ENCODE measurements at regions not wholly inside any gene's neighbourhood (a gene's known extent, or its start where the extent isn't known, plus 50 kb on each side); places are given as distances from the start of the nearest gene placed in this dataset.

DNA sequence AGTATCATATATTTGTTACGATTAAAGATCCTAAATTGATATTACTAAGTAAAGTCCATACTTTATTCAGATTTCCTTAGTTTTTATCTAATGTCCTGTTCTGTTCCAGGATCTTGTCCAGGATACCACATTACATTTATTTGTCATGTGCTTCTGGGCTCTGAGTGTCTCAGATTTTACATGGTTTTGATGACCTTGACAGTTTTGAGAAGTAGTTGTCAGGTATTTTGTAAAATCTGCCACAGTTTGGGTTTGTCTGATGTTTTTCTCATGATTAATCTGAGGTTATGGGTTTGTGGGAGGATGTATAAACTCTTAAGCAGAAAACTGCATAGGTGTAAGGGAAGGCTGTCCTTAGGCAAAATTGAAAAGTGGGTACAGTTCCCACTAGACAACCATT lies 109.9 kb upstream of the BMP5 start:
- no peak overlapping the region for H4K8ac ChIP-seq (ENCODE audit: extremely low read depth, insufficient read depth, low read length)
- no peak overlapping the region for H2BK15ac ChIP-seq (ENCODE audit: low read length)
- no peak overlapping the region for H2BK5ac ChIP-seq (ENCODE audit: low read depth, low read length)
- H3K4me2 ChIP-seq (ENCODE audit: insufficient read depth in 1 of 2, low read depth in 2 of 2, low read length in 2 of 2): no peak overlapping the region
- no peak overlapping the region for H2AK5ac ChIP-seq (ENCODE audit: low read depth, low read length)
- H3K36me3 ChIP-seq (ENCODE audit: control insufficient read depth in 2 of 4, insufficient read depth in 4 of 4, low read length in 3 of 4): no peaks in the 10 kb centered on the region
- H3K79me1 ChIP-seq (ENCODE audit: low read depth, low read length): no peaks in the 10 kb centered on the region
- H3K18ac ChIP-seq (ENCODE audit: extremely low read depth, low read length): no peak overlapping the region
- H3K14ac ChIP-seq (ENCODE audit: insufficient read length): no peak overlapping the region
- no peaks in the 10 kb centered on the region for H3K79me2 ChIP-seq (ENCODE audit: control insufficient read depth in 1 of 2, insufficient read depth in 2 of 2, low read length in 2 of 2)
- H2BK120ac ChIP-seq (replicated peaks; ENCODE audit: low read depth, low read length): no peak overlapping the region
- no peaks in the 10 kb centered on the region for H4K20me1 ChIP-seq (replicated peaks in 1 of 2; ENCODE audit: control insufficient read depth in 1 of 2, insufficient read depth in 2 of 2, low read length in 2 of 2)
- WGBS, 2 experiments (ENCODE audit: extremely low coverage in 1 of 2, insufficient coverage in 1 of 2, insufficient read length in 1 of 2, insufficient replicate concordance in 2 of 2, low coverage in 1 of 2, low lambda C conversion rate in 2 of 2, missing lambda C conversion rate in 1 of 2): 82% methylated on average over 1 of the region's 1 CpG; no CpG with 5 or more reads in 1 of the 2 experiments
- no peak overlapping the region for H3K4me3 ChIP-seq (ENCODE audit: extremely low read depth in 1 of 4, insufficient read depth in 2 of 4, low read depth in 3 of 4, low read length in 4 of 4)
- no peak for FAIRE-seq
- no peak overlapping the region for H4K5ac ChIP-seq (ENCODE audit: insufficient read length, low read depth, low read length)
- no peaks in the 10 kb centered on the region for H3K23me2 ChIP-seq (ENCODE audit: low read depth, low read length)
- H3K23ac ChIP-seq (ENCODE audit: insufficient read length): no peak overlapping the region
- H2BK12ac ChIP-seq (ENCODE audit: low read depth, low read length): no peak overlapping the region
- H3K27me3 ChIP-seq (replicated peaks in 1 of 4; ENCODE audit: control insufficient read depth in 3 of 4, extremely low read depth in 1 of 4, insufficient read depth in 3 of 4, low read length in 3 of 4): no peaks in the 10 kb centered on the region
- DNase-seq (ENCODE audit: low read depth in 1 of 2, low spot score in 2 of 2): no peak
- H3K4ac ChIP-seq (replicated peaks; ENCODE audit: insufficient read length, low read depth, low read length): no peak overlapping the region
- no peak overlapping the region for H3K9ac ChIP-seq (replicated peaks in 1 of 4; ENCODE audit: extremely low read depth in 1 of 4, low read depth in 3 of 4, low read length in 3 of 4)
- no peak overlapping the region for H4K91ac ChIP-seq (replicated peaks; ENCODE audit: insufficient read length, low read length)
- no peaks in the 10 kb centered on the region for H3K9me3 ChIP-seq (ENCODE audit: insufficient read depth in 2 of 2, low read depth in 1 of 2, low read length in 1 of 2)
- no peak overlapping the region for H2AFZ ChIP-seq (ENCODE audit: low read length)
- H2BK20ac ChIP-seq (ENCODE audit: low read length): no peak overlapping the region
- H3K56ac ChIP-seq (replicated peaks; ENCODE audit: insufficient read length, low read depth, low read length): no peak overlapping the region
- CTCF ChIA-PET (ENCODE audit: partially characterized antibody): interaction anchor here (1.0 kb wide), 1 partner anchor 69 kb away, joined by 3 read pairs; no protein-coding TSS in a partner anchor
- H3K4me1 ChIP-seq (replicated peaks in 1 of 4; ENCODE audit: control insufficient read depth in 3 of 4, insufficient read depth in 4 of 4, low read length in 3 of 4): no peaks in the 10 kb centered on the region
- POLR2A ChIA-PET (ENCODE audit: partially characterized antibody): no interaction called here
- no peak overlapping the region for H3K27ac ChIP-seq (ENCODE audit: low read depth, low read length)
- TF ChIP-seq TCF12 (IDR thresholded peaks at IDR 0.05; ENCODE audit: low read depth, low read length) (no peak), SIX5 (IDR thresholded peaks at IDR 0.05; ENCODE audit: low read depth, low read length) (no peak), SP1 (IDR thresholded peaks at IDR 0.05; ENCODE audit: low read depth, low read length) (no peak), RXRA (IDR thresholded peaks at IDR 0.05; ENCODE audit: insufficient read depth, low read depth, low read length) (no peak), BRCA1 (IDR thresholded peaks at IDR 0.05; ENCODE audit: low read depth, low read length) (no peak), RNF2 (IDR thresholded peaks at IDR 0.05; ENCODE audit: borderline replicate concordance, low read depth, low read length, missing control alignments, poor library complexity, severe bottlenecking) (no peak), ZNF274 (IDR thresholded peaks at IDR 0.05; ENCODE audit: borderline replicate concordance, extremely low read depth, low read length) (no peak), CBX8 (IDR thresholded peaks at IDR 0.05; ENCODE audit: borderline replicate concordance, low read depth, low read length) (no peak), TEAD4 (IDR thresholded peaks at IDR 0.05; ENCODE audit: low read depth, low read length) (no peak), CHD1 (IDR thresholded peaks at IDR 0.05; ENCODE audit: low read depth, low read length) (no peak), POU5F1 (IDR thresholded peaks at IDR 0.05; ENCODE audit: low read depth, low read length) (no peak)
- TF ChIP-seq, protein P1, sequence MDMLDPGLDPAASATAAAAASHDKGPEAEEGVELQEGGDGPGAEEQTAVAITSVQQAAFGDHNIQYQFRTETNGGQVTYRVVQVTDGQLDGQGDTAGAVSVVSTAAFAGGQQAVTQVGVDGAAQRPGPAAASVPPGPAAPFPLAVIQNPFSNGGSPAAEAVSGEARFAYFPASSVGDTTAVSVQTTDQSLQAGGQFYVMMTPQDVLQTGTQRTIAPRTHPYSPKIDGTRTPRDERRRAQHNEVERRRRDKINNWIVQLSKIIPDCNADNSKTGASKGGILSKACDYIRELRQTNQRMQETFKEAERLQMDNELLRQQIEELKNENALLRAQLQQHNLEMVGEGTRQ (IDR thresholded peaks at IDR 0.05; ENCODE audit: low read length): no peak
- TF ChIP-seq, protein P2, sequence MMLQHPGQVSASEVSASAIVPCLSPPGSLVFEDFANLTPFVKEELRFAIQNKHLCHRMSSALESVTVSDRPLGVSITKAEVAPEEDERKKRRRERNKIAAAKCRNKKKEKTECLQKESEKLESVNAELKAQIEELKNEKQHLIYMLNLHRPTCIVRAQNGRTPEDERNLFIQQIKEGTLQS (IDR thresholded peaks at IDR 0.05; ENCODE audit: insufficient read depth, low read depth, low read length): no peak
